ENCODE measurements at regions not wholly inside any gene's neighbourhood (a gene's known extent, or its start where the extent isn't known, plus 50 kb on each side); places are given as distances from the start of the nearest gene placed in this dataset.

DNA sequence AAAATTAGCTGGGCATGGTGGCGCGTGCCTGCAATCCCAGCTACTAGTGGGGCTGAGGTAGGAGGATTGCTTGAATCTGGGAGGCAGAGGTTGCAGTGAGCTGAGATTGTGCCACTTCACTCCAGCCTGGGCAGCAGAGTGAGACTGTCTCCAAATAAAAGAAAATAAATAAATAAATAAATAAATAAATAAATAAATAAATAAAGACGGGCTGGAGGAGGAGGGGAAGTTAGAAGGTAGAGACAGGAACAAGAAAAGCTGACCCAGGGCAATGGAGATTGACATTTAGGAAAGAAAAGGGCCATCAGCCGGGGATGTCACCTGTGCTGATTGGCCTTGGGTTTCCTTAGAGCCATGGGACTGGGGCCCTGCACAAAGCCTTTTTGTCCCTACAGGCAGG, 153.7 kb upstream of the IGSF21 start:
- no peak overlapping the region for H2AFZ ChIP-seq (ENCODE audit: low read length)
- no peak for TF ChIP-seq RFX5 (IDR thresholded peaks at IDR 0.05; ENCODE audit: borderline replicate concordance, low read depth, low read length)
- no peak for TF ChIP-seq SP2 (IDR thresholded peaks at IDR 0.05; ENCODE audit: low read length)
- H3K27me3 ChIP-seq (replicated peaks in 1 of 4; ENCODE audit: control insufficient read depth in 3 of 4, extremely low read depth in 1 of 4, insufficient read depth in 3 of 4, low read length in 3 of 4): no peaks in the 10 kb centered on the region
- no peak overlapping the region for H3K27ac ChIP-seq (ENCODE audit: low read depth, low read length)
- no peak overlapping the region for H3K4me3 ChIP-seq (ENCODE audit: extremely low read depth in 1 of 4, insufficient read depth in 2 of 4, low read depth in 3 of 4, low read length in 4 of 4)
- no peak overlapping the region for H2BK20ac ChIP-seq (ENCODE audit: low read length)
- H4K91ac ChIP-seq (replicated peaks; ENCODE audit: insufficient read length, low read length): no peak overlapping the region
- no peak overlapping the region for H3K56ac ChIP-seq (replicated peaks; ENCODE audit: insufficient read length, low read depth, low read length)
- no peak overlapping the region for H3K4ac ChIP-seq (replicated peaks; ENCODE audit: insufficient read length, low read depth, low read length)
- no peaks in the 10 kb centered on the region for H3K36me3 ChIP-seq (ENCODE audit: control insufficient read depth in 2 of 4, insufficient read depth in 4 of 4, low read length in 3 of 4)
- no peak overlapping the region for H4K8ac ChIP-seq (ENCODE audit: extremely low read depth, insufficient read depth, low read length)
- no peak overlapping the region for H2BK120ac ChIP-seq (replicated peaks; ENCODE audit: low read depth, low read length)
- no peak overlapping the region for H2BK5ac ChIP-seq (ENCODE audit: low read depth, low read length)
- H3K79me1 ChIP-seq (ENCODE audit: low read depth, low read length): no peaks in the 10 kb centered on the region
- H4K20me1 ChIP-seq (replicated peaks in 1 of 2; ENCODE audit: control insufficient read depth in 1 of 2, insufficient read depth in 2 of 2, low read length in 2 of 2): no peaks in the 10 kb centered on the region
- no peak overlapping the region for H3K9ac ChIP-seq (replicated peaks in 1 of 4; ENCODE audit: extremely low read depth in 1 of 4, low read depth in 3 of 4, low read length in 3 of 4)
- no peak overlapping the region for H3K23ac ChIP-seq (ENCODE audit: insufficient read length)
- H2BK15ac ChIP-seq (ENCODE audit: low read length): no peak overlapping the region
- ChIA-PET CTCF (ENCODE audit: partially characterized antibody) (interaction anchor here (1.0 to 3.0 kb wide), 4 partner anchors 9 to 79 kb away, joined by 3 to 10 read pairs (median 4); no protein-coding TSS in a partner anchor), POLR2A (ENCODE audit: partially characterized antibody) (no interaction called here)
- no peaks in the 10 kb centered on the region for H3K9me3 ChIP-seq (ENCODE audit: insufficient read depth in 2 of 2, low read depth in 1 of 2, low read length in 1 of 2)
- H2AK5ac ChIP-seq (ENCODE audit: low read depth, low read length): no peak overlapping the region
- no peaks in the 10 kb centered on the region for H3K79me2 ChIP-seq (ENCODE audit: control insufficient read depth in 1 of 2, insufficient read depth in 2 of 2, low read length in 2 of 2)
- no peak for FAIRE-seq
- no peak overlapping the region for H3K14ac ChIP-seq (ENCODE audit: insufficient read length)
- WGBS, 2 experiments (ENCODE audit: extremely low coverage in 1 of 2, insufficient coverage in 1 of 2, insufficient read length in 1 of 2, insufficient replicate concordance in 2 of 2, low coverage in 1 of 2, low lambda C conversion rate in 2 of 2, missing lambda C conversion rate in 1 of 2): 89% methylated on average over 4 of the region's 4 CpGs; no CpG with 5 or more reads in 1 of the 2 experiments
- peaks cover 3 to 7% (median 6%) of the 10 kb centered on the region in 4 experiments for H3K4me1 ChIP-seq (replicated peaks in 1 of 4; ENCODE audit: control insufficient read depth in 3 of 4, insufficient read depth in 4 of 4, low read length in 3 of 4)
- H2BK12ac ChIP-seq (ENCODE audit: low read depth, low read length): no peak overlapping the region
- H3K4me2 ChIP-seq (ENCODE audit: insufficient read depth in 1 of 2, low read depth in 2 of 2, low read length in 2 of 2): no peak overlapping the region
- no peak overlapping the region for H4K5ac ChIP-seq (ENCODE audit: insufficient read length, low read depth, low read length)
- peaks cover 2% of the 10 kb centered on the region; the same call in 1 of the 2 replicates for H3K23me2 ChIP-seq (ENCODE audit: low read depth, low read length)
- no peak overlapping the region for H3K18ac ChIP-seq (ENCODE audit: extremely low read depth, low read length)
- no peak for DNase-seq (ENCODE audit: low read depth in 1 of 2, low spot score in 2 of 2)
